ENCODE measurements at regions not wholly inside any gene's neighbourhood (a gene's known extent, or its start where the extent isn't known, plus 50 kb on each side); places are given as distances from the start of the nearest gene placed in this dataset.

DNA sequence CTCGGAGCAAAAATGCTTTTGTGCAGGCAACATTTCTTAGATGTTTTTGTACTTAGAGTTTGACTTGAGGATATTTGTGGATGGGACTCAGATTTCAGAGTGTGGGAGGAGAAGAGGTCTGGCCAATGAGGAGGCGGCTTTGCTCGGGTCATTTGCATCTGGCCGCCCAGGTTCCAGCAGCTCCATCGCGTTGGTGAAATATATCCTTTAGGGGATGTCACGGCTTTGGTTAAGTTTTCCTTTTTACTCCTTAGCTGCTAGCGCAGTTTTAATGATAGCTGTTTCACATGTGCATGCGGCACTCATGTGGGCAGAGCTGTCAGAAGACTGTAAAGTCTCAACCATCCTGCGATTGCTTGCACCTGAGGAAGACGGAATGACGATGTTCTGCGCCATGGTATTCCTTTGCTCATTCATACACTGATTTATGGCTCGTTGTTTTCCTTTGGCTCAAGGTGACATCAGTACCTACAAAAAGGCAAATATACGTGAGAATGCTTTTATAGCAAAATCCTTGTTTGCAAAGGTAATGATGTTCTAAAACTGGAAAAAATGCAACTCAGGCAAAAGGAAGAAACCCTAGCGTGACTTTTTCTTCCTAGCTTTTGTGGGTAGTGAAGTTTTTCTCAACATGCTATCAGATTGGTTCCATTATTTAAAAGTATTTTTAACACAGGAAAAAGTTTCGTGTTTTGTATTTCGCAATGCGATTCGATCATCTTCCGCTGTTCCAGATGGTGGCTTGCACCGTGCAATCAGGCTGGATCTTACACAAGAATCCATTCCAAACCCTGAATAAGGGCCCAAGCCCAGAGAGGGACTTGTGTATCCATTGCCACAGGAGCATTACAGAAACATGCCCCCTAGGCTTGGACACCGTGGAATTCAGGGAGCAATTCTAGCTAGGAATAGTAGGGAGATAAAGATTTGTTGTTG lies 70.5 kb upstream of the ZNF516 start:
- Mint-ChIP-seq H3K27me3 (peaks cover 30% of the 10 kb centered on the region), H3K9me3 (no peaks in the 10 kb centered on the region), H3K4me1 (no peaks in the 10 kb centered on the region), H3K27ac (no peak overlapping the region), H3K36me3 (no peaks in the 10 kb centered on the region), H3K4me3 (no peak overlapping the region)
- CTCF ChIA-PET = interaction anchor here (0.6 kb wide), 1 partner anchor 129 kb away, joined by 3 read pairs; no protein-coding TSS in a partner anchor
- no peak for DNase-seq

DNA sequence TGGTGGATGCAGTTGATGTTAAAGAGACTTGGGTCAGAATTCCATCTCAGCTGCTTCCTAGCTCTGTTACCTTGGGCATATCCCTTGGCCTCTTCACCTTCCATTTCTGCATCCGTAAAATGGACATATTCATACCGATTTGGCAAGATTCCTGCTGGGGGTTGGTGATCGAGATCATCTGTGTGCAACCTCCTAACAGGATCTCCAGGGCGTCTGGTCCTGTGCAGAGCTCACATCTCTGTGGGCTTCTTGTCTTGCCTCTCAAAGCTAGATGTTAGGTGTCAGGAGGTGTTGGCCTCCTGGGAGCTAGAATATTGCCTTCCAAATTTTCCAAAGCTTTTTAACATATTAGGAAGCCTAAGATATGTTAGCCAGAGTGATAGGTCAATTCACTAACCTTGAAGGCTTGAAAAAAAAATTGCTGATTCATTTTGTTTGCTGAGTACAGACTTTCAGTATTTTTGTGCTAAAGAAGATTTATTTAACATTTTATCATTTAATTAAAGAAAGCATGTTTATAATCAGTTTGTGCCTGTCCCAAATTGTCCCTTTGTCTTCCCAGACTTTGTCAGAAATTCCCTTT lies 69.7 kb upstream of the ZNF516 start:
- peaks cover 26% of the 10 kb centered on the region for H3K27me3 Mint-ChIP-seq
- no peak for DNase-seq
- no peak overlapping the region for H3K4me3 Mint-ChIP-seq
- H3K36me3 Mint-ChIP-seq = no peaks in the 10 kb centered on the region
- H3K27ac Mint-ChIP-seq = no peak overlapping the region
- H3K4me1 Mint-ChIP-seq = no peaks in the 10 kb centered on the region
- CTCF ChIA-PET = interaction anchor here (0.6 kb wide), 1 partner anchor 130 kb away, joined by 3 read pairs; no protein-coding TSS in a partner anchor
- H3K9me3 Mint-ChIP-seq = no peaks in the 10 kb centered on the region

DNA sequence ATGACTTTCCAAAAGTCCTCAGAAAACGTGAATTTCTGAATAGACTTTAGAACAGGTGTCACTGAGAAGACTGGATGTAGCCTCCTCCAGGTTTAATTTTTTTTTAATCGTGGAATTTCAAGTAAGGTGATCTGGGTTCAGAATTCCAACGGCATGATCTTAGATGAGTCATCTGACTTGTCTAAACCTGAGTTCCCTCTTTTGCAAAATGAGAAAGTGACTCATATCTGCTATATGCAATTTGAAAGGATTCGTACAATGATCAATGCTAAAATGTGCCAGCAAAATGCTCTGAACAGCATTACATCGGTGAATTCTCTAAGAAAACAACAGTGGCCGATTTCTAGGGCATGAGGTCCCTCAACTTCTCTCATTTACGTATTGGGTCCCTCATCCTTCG lies 69.1 kb upstream of the ZNF516 start:
- no peak overlapping the region for H3K27ac Mint-ChIP-seq
- no peaks in the 10 kb centered on the region for H3K9me3 Mint-ChIP-seq
- H3K27me3 Mint-ChIP-seq = peaks cover 28% of the 10 kb centered on the region
- no peak overlapping the region for H3K4me3 Mint-ChIP-seq
- H3K4me1 Mint-ChIP-seq = no peaks in the 10 kb centered on the region
- CTCF ChIA-PET = no interaction called here
- no peak for DNase-seq
- no peaks in the 10 kb centered on the region for H3K36me3 Mint-ChIP-seq

DNA sequence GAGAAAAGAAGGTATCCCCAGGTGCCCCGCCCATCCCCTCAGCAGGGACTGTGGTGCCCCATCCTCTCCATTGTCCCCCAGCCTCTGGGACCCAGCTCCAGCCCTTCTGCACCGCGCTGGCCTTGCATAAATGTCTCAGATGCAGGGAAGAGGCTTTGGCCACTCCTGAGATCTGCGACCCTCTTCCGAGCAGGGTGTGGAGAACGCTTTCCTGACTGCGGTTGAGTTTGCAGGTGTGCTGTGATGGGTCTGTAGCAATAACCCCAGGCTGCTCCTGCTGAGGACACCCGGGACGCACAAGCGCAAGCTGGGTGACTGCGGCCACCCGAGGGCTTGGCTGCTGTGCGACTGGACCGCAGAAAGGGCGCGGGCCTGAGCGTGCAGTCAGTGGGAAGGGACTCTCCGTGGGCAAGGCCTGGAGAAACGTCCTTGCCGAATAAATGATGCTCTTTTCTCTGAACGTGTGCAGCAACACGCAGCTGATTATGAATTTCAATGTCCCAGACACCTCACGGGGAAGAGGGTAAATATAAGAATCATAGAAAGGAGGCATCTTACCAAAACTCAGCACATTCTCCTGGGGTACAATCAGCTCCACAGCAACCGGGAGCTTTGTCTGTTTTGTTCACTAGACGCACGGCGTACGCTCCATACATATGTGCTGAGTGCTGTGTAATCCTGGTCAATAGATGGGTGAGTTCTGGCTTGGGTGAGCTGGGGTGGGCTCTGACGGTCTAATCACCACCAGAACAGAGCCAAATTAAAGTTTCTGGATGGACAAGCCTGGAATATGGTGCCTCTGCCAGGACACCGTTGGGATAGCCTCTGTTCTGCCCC lies 67.5 kb upstream of the ZNF516 start:
- Mint-ChIP-seq H3K9me3 (no peaks in the 10 kb centered on the region), H3K36me3 (no peaks in the 10 kb centered on the region), H3K4me1 (no peaks in the 10 kb centered on the region), H3K27ac (no peak overlapping the region), H3K27me3 (peaks cover 28% of the 10 kb centered on the region), H3K4me3 (no peak overlapping the region)
- CTCF ChIA-PET = no interaction called here
- DNase-seq = no peak

DNA sequence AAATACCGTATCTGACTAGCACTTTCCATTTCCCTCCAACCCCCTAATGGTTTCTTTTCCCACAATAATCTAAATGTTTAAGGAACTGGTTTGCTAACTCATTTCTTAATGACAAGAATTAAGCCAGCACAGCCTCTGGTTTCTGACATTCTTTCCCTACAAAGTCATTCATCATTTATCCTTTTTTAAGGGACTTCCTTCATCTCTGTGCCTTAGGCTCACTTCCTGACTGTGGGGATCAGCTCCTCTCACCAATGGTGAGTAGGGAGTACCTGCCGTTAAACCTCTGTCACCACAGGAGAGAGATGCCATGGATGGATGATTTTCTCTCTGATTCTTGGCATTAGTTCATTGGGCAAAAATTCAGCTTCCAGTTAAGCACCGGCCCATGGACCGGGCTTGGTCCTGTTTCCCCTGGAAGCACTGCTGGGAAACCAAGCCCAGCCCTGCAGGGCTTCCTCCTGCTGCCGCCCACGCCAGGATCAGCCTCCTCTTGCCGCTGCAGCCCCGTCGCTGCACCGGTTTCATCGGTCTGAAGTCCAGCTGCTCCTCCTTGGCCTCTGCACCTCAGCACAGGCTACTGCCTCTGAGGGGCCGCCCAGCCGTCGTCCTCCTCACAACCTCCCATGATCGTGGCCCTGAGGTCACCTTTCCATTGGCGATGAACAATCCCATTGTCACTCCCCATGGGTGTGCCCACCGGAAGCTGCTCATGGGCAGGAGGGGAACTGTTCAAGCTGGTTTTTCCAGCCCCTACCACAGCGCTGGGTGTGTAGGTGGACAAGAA lies 64.0 kb upstream of the ZNF516 start:
- Mint-ChIP-seq H3K27me3 (peaks cover 4% of the 10 kb centered on the region), H3K36me3 (no peaks in the 10 kb centered on the region), H3K4me3 (no peak overlapping the region), H3K27ac (no peak overlapping the region), H3K9me3 (no peaks in the 10 kb centered on the region), H3K4me1 (no peaks in the 10 kb centered on the region)
- no peak for DNase-seq
- CTCF ChIA-PET = no interaction called here

DNA sequence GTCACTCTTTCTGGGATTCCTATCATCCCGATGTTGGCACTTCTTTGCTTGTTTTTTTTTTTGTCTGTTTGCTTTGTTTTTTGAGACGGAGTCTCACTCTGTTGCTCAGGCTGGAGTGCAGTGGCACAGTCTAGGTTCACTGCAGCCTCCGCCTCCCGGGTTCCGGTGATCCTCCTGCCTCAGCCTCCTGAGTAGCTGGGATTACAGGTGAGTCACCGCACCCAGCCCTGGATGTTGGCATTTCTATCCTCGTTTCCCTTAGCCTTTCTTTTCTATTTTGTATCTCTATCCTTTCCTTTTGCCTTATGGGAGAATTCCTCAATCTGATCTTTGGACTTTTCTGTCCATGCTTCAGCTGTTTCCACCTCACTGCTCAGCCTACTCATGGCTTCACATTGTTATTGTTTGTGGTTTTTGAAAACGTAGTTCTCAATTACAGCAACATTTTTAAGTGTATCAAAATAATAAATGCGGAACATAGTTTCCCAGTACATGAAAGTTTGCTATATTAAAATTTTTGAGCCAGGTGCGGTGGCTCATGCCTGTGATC lies 62.1 kb upstream of the ZNF516 start:
- Mint-ChIP-seq H3K27ac (no peak overlapping the region), H3K4me3 (no peak overlapping the region), H3K36me3 (no peaks in the 10 kb centered on the region), H3K27me3 (peaks cover 10% of the 10 kb centered on the region), H3K4me1 (no peaks in the 10 kb centered on the region), H3K9me3 (no peaks in the 10 kb centered on the region)
- DNase-seq = no peak
- CTCF ChIA-PET = no interaction called here

DNA sequence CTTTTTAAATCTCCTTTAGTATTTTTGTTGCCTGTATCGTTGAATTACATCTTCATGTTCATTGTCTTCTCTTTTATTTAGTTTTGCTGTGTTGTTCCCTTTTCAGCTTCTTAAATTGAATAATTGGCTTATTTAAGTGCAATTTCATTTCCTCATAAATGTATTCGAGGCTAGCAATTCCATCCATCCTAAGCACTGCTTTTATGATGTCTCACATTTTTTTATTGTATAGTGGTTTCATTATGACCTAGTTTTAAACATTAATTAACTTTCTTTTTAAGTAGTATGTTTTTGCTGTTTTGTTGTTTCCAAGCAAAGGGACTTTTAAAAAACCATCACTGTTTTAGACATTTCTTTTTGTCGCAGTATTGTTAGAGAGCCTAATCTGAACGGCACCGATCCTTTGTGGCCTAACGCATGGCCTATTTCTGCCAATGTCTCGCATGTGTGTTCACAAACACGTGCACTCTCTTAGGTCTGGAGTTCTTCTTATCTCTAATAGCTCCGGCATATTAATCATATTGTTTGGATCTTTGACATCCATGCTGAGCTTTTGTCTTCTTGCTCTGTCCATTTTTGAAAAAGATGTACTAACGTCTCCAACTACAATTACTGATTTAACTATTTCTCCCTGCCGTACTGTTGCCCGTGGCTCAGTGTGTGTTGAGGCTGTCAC lies 59.6 kb upstream of the ZNF516 start:
- no peak overlapping the region for H3K27ac Mint-ChIP-seq
- no peaks in the 10 kb centered on the region for H3K9me3 Mint-ChIP-seq
- H3K4me1 Mint-ChIP-seq = no peaks in the 10 kb centered on the region
- peaks cover 10% of the 10 kb centered on the region for H3K27me3 Mint-ChIP-seq
- CTCF ChIA-PET = no interaction called here
- no peak for DNase-seq
- no peak overlapping the region for H3K4me3 Mint-ChIP-seq
- H3K36me3 Mint-ChIP-seq = no peaks in the 10 kb centered on the region

DNA sequence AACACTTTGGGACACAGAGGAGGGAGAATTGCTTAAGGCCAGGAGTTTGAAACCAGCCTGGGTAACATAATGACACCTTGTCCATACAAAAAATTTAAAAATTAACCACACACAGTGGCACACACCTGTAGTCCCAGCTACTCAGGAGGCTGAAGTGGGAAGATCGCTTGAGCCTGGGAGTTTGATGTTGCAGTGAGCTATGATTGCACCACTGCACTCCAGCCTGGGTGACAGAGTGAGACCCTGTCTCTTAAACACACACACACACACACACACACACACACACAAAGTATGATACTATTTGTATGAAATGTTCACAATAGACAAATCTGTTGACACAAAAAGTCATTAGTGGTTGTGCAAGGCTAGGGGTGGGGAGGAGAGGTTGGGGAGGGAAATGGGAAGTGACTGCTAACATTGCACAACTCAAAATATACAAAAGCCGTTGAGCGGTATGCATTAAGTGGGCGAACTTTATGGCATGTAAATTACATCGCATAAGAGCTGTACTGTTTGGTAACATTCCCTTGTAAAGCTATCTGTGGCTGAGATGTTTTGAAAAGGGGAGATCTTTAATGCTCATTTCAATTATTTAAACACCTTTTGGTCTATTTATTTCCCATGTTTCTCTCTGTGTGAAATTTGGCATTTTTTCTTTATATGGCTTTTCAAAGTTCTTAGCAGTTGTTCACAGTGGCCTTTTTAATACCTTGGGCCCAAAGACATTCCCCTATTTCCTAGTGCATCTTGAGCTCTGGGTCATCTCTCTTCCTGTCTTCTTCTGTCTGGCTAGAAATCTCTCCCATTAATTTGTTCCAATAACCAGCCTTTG lies 58.9 kb upstream of the ZNF516 start:
- Mint-ChIP-seq H3K27ac (no peak overlapping the region), H3K36me3 (no peaks in the 10 kb centered on the region), H3K4me1 (no peaks in the 10 kb centered on the region), H3K4me3 (no peak overlapping the region), H3K9me3 (no peaks in the 10 kb centered on the region), H3K27me3 (peaks cover 7% of the 10 kb centered on the region)
- CTCF ChIA-PET = no interaction called here
- no peak for DNase-seq

DNA sequence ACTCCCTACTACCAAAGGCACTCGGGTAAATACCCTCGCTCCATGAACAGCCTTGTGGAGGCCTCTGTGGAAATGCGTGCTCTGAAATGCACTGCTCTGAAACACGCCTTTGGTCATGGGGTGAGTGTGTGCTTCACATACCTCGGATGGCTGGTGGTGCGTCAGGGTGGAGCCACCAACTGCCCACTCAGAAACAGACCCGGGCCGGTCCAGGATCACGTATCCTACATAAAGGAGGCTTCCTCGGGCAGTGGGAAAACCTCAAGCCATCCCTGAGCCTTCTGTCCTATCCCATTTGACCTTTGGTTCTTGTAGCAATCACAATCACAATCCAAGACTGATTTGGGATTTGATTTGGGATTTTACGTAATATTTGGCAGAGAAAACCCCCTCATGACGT lies 53.5 kb upstream of the ZNF516 start:
- CTCF ChIA-PET = no interaction called here
- H3K27me3 Mint-ChIP-seq = peaks cover 9% of the 10 kb centered on the region

DNA sequence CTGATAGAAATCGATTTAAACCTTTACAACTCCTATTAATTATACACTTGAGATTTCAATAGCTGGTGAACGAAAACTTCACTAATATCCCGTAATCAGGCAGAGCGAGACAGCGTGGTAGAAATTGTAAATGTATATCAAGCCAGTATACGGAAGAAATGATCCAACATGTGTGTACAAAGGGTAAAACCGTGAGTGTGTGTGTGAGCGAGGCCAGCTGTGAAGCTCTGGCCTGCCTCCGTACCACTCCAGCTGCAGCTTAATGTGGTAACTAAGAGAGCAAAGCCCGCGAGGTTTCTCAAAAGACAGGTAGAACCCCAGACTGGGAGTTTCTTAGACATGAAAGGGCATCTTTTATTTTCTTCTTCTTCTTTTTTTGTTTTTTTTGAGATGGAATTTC lies 52.3 kb upstream of the ZNF516 start:
- Mint-ChIP-seq H3K27ac (no peak overlapping the region), H3K36me3 (no peaks in the 10 kb centered on the region), H3K9me3 (no peaks in the 10 kb centered on the region), H3K27me3 (peaks cover 8% of the 10 kb centered on the region), H3K4me3 (no peak overlapping the region), H3K4me1 (no peaks in the 10 kb centered on the region)
- CTCF ChIA-PET = no interaction called here
- DNase-seq = no peak

More for the DNA sequence above, 53.5 kb upstream of the ZNF516 start:
- no peaks in the 10 kb centered on the region for H3K36me3 Mint-ChIP-seq
- no peak overlapping the region for H3K27ac Mint-ChIP-seq
- no peak for DNase-seq
- no peaks in the 10 kb centered on the region for H3K9me3 Mint-ChIP-seq
- no peaks in the 10 kb centered on the region for H3K4me1 Mint-ChIP-seq
- H3K4me3 Mint-ChIP-seq = no peak overlapping the region

DNA sequence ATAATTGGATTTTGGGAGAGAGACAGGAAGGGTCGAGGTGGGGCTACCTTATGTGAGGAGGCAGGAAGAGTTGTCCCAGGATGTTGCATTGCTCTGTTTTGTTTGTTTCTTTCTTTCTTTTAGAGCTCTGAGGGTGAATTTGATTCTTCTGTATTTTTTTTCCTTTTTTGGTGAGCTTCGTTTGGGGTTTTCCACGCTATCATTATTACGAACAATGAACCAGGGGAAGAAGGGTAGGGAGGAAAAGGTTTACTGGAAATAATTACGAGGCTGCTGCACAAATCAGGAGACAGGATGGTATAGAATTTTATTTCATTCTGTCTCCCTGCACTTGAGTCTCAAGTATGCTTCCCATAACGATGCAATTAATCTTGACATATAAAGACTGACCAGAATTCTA lies 51.4 kb upstream of the ZNF516 start:
- H3K27ac Mint-ChIP-seq = no peak overlapping the region
- no peaks in the 10 kb centered on the region for H3K9me3 Mint-ChIP-seq
- H3K4me3 Mint-ChIP-seq = no peak overlapping the region
- no peaks in the 10 kb centered on the region for H3K4me1 Mint-ChIP-seq
- CTCF ChIA-PET = no interaction called here
- peaks cover 8% of the 10 kb centered on the region for H3K27me3 Mint-ChIP-seq
- no peaks in the 10 kb centered on the region for H3K36me3 Mint-ChIP-seq
- DNase-seq = no peak

DNA sequence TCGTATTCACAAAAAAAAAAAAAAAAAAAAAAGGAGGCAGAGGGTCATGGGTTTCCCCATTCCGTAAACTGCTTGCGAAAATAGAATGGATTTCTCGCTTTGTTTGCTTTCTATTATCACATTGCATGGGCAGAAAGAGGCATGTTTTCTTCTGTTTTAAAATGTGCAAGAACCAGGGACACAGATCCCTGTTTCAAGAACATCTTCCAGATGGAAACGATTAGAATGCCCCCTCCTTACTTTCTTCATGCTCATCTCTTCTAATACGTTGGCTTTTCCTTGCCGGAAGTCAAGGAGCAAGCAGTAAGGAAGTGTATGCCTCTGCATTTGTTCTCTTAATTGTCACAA lies 51.0 kb upstream of the ZNF516 start:
- Mint-ChIP-seq H3K27me3 (peaks cover 8% of the 10 kb centered on the region), H3K9me3 (no peaks in the 10 kb centered on the region), H3K27ac (no peak overlapping the region), H3K4me3 (no peak overlapping the region), H3K36me3 (no peaks in the 10 kb centered on the region), H3K4me1 (no peaks in the 10 kb centered on the region)
- CTCF ChIA-PET = no interaction called here
- DNase-seq = no peak
